GM04504 (cell line): ENCODE measurements at regions not wholly inside any gene's neighbourhood (a gene's known extent, or its start where the extent isn't known, plus 50 kb on each side); places are given as distances from the start of the nearest gene placed in this dataset.

Source experiments
- DNase-seq: peaks from one replicate; pipeline ENCODE4 v3.0.0-alpha.2; 2012; ENCODE audit warnings: low read depth

GRCh38 chr10:129332476-129332875, 134.6 kb upstream of the MGMT start:
- no peak for DNase-seq

- DNase-seq: no peak
Measured at GRCh38 chr10:129333706-129334105, 133.3 kb upstream of the MGMT start.

DNA sequence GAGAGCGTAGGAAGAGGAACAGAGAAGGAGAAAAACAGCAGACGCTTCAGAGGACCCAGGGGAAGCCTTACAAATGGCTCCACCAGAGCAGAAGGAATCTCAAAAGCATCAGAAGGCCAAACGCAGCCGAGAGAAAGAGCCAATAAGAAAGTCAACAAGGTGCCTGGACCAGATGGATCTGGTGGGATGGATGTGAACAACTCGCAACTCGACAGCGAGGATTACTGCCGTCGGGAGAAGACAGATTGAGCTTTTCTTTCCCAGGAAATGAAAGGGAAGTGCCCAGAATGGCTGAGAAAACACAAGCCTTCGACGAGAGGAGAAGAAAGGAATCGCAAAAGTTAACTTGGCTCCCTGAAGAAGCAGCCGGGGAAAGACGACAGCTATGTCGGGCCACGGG, 132.8 kb upstream of the MGMT start:
- DNase-seq: no peak

GRCh38 chr10:129335396-129335795, 131.6 kb upstream of the MGMT start:
- no peak for DNase-seq

DNA sequence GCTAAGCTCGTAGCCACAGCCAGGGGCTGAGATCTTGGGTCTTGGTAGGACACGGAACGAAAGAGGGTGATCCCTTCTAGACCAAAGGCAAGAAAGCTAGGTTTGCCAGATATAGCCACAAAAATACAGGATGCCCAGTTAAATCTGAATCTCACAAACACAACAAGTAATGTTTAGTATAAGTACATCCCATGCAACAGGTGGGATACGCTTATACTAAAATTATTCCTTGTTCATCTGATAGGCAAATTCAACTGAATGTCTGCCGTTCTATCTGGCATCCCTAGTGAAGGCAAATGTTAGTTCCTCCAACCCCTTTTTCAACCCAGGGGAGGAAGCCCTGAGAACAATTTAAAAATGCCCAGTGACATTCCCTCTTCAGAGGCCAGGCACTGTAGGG, 131.1 kb upstream of the MGMT start:
- no peak for DNase-seq

- DNase-seq: no peak
Measured at GRCh38 chr10:129339191-129339590, 127.8 kb upstream of the MGMT start.

- no peak for DNase-seq
Measured at GRCh38 chr10:129339841-129340240, 127.2 kb upstream of the MGMT start.

- no peak for DNase-seq
Measured at GRCh38 chr10:129341087-129341486, 126.0 kb upstream of the MGMT start.

- no peak for DNase-seq
Measured at GRCh38 chr10:129342385-129342784, 124.7 kb upstream of the MGMT start.

GRCh38 chr10:129343141-129343540, 123.9 kb upstream of the MGMT start:
- DNase-seq: no peak

GRCh38 chr10:129344103-129344502, 122.9 kb upstream of the MGMT start:
- no peak for DNase-seq

DNA sequence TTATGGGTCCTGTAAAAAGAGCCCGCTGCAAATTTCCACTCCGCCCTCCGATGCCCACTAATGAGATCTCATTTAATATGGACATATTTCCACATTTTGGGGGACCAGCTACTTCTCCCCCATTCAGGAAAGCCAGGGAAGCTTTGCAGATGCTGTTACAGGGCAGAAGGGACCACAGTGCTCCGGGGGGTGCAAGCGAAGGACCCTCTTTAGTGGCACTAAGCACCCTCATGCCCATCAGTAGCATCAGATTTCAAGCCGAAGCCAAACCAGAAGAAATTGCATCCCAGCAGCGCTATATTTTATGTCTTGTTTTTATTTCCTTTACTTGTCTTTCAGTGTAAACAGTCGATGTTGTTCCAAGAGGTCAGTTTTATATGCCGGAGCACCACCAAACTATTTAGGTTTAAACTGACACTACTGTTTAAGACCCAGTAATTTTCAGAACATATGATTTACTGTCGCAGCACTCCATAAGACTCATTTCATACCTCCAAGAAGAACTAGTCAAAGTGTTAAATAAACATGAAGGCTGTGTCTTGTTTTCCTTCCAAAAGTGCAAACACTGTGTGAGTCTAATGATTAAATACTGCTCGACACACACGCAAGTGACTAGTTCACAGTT, 122.2 kb upstream of the MGMT start:
- no peak for DNase-seq

DNA sequence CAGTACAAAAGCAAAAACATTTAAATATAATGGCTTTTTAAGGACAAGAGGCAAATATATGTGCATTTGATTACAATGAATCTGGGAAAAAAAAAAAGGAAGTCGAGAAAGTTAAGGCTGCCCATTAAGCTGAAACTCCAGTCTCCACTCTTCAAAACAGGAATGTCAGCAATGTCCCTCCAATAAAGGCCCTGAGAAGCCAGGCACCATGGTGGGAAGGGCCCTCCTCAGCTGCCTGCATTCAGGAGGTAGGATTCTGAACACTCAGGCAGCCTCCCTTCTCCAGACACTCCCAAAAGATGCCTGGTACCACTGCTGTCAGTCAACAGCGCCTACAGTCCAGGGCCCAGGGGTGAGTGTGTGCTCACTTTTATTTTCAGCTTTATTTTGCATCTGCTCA, 121.3 kb upstream of the MGMT start:
- DNase-seq: no peak

DNA sequence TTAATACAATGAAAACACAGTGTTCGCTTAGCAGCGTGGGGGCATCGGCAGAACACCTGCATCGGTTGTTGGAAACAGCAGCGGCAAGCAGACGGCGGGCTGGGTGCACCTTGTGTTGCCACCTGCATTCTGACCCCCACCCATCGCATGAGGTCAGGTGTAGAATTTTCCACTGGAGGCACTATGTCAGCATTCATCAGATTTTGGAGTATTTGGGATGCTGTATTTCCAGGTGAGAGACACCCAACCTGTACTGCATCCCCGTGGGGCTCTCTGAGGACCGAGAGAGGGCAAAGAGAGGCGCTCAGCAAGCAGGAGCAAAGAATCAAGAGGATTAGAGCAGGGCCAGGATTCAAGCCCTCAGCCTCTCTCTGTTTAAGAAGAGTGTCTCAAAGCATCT, 116.4 kb upstream of the MGMT start:
- DNase-seq: no peak

- no peak for DNase-seq
Measured at GRCh38 chr10:129353101-129353500, 113.9 kb upstream of the MGMT start.

DNA sequence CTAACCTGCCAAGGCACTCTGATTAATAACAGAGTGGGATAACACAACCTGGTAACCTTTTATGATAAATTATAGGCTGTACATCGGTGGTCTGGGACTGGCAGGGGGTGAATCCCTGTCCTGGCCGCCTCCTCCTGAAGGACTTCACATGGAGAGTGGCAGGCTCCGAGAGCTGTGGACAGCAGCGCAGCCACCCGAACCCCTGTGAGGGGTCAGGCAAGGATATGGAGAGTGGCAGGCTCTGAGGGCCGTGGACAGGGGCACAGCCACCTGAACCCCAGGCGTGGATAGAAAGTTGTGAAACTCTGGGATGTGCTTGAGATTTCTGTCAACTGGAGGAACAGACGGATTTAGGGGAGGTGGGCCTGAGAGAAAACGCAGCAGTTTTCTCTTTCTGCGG, 107.0 kb upstream of the MGMT start:
- DNase-seq: no peak

DNA sequence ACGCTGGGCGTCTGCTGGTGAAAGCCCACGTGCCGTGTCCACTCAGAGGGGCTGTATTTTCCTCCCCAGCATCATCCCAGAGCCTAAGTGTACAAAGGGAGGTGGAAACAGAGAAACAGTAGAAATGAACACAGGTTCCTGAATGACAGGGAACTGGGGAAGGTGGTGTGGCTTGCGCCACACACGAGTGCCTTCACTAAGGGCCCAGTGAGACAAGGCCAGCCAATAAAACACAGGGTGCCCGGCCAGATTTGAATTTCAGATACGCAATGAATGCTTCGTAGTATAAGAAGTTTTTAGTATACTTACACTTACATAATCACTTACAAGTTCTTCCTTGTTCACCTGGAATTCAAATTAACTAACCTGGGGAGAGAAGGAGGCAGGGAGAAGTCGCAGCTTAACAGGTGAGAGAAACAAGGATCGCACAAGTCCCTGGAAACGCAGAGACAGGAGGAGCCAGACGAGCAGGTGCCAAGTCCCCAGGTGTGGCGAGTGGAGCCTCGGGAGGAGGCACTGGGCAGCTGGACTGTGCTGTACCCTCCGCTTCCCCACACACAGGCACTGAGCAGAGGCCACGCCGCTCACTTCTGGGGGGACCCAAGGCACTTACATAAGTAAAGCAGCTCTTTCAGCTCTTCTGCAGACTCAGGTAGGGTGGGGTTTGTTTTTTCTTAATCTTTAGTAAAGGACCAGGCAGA, 105.2 kb upstream of the MGMT start:
- no peak for DNase-seq

- DNase-seq: no peak
Measured at GRCh38 chr10:129364949-129365348, 102.1 kb upstream of the MGMT start.

GRCh38 chr10:129365767-129366402, 101.2 kb upstream of the MGMT start:
- DNase-seq: no peak

DNA sequence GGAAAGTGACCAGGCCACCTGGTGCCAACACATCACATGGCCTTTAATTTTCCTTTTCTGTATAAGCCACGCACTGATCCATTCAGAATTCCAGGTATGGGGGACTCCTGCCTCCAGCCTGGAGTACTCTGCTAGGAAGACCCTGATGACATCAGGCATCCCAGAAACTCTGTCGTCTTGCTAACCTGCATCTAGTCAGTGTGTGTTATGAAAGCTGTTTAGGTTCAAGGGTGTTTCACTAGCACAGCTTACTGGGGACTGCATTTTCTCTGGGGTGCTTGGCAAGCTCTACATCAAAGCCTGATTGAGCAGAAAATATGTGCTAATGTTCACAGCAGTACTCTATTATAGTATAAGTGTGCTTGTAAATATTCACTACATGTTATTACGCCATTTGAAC, 100.6 kb upstream of the MGMT start:
- no peak for DNase-seq

- no peak for DNase-seq
Measured at GRCh38 chr10:129369566-129369965, 97.5 kb upstream of the MGMT start.

DNA sequence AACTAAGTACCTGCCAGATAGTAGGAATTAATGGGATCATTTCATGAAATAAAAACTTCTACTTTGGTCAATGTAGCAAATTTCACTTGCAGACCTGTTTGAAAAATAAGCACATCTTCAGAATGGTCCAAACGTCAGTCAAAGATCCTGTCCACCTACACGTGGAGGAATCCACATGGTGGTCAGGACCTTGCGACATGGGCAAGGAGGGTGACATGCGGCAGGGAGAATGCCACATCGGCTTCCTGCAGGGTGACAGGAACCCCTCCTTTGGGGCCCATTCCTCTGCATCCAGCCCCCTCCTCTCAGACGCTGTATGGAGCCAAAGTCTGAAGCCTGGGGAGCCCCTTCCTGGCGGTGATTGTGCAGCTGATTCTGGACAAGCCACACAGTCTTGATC, 95.5 kb upstream of the MGMT start:
- no peak for DNase-seq

- no peak for DNase-seq
Measured at GRCh38 chr10:129372172-129372571, 94.9 kb upstream of the MGMT start.

DNA sequence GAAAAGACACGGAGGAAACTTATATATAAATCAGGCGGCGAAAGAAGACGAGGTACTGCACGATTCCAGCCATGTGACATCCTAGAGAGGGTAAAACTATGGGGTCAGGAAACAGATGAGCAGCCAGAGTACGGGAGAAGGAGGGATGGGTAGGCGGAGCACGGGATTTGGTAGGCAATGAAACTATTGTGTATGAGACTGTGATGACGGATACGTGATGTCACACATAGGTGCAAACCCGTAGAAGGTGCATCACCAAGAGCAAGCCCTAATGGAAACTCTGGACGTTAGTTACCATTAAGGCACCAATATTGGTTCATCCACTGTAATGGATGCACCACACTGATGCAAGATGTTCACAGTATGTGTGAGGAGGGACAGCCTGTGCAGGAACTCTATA, 93.8 kb upstream of the MGMT start:
- no peak for DNase-seq
